NCI-H2196 (cell line): ENCODE measurements at regions not wholly inside any gene's neighbourhood (a gene's known extent, or its start where the extent isn't known, plus 50 kb on each side); places are given as distances from the start of the nearest gene placed in this dataset.

Experiments
- DNase-seq: peaks from one replicate; lab custom pipeline; 2025; ENCODE audit not compliant: unreplicated experiment; lab: John Stamatoyannopoulos, UW

DNA sequence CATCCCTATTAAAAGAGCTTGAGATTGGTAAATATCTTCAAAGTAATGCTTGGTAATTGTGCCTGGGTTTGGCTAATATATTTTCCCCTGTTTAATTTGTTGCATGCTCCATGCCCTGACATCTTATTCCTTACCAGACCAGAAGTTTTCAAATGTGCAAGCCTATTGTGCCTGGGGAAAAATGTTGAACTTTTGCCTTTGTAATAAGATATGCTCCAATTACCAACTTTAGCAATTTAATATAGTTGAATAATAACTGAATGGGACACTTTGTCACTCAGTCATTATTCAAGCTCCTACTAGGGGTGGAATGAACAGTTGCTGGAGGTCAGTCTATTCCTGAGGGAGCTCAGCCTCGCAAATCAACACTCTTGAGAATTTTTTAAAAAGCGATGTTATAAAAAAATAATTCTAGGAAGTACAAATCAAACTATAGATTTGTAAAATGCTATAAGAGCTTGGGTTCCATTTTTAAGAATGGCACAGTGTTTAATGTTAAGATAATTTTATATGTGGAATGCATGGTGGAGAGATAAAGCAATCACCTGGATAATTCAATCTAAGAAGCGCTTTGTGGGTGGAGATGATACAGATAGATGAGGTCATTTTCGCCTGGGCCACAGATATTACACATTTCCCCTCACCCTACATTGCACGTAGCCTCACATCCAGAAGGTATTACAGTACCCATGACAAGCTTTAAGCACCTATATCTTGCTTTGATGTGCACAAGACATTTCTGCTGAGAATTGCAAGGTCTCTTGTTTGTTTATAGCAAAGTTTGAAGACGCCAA is 231.8 kb downstream of the PIK3R1 start:
- DNase-seq, result no peak

DNA sequence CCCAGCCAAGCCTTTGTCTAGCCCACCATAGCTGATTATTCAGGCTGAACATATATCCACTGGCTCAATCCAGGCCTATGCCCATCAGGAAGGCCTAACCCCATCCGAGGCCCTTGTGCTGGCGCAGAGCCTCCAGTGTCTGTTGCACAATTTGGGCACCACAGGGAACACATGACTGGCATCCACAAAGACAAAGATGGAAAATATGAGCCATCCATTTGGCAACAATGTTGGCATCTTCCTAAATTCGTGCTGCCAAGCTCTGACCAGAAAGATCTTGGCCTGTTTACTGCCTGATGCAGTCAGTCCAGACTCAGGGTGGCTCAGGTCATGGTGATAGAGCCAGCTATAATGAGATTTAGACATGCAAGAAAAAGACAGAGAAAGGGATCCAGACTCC is 233.8 kb downstream of the PIK3R1 start:
- DNase-seq, result no peak

DNA sequence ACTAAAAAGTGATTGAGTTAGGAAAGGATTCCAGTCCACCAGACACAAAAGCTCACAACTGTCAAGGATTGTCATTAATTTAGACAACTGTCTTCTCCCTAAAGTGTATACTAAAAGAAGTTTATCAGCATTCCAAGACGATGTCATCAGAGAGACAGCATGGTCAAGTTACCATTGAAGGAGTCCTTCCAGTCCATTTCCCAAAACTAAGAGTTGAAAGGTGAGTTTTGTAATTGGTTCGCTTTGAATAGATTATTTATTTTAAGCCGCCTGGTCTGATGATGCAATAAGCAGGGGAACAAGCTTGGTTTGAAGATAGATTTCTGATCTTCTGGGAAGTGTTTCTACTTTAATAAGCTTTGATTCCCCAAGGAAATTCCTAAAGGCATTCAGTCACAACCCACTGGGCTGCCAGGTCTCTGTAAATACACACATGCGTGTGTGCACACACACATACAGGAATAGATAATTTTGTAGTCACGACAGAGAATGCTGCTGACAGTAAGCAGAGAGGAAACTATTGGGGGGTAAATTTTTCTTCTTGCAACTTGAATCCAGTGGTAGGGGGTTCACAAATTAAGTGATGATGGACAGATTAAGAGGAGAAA is 234.8 kb downstream of the PIK3R1 start:
- no peak for DNase-seq

DNA sequence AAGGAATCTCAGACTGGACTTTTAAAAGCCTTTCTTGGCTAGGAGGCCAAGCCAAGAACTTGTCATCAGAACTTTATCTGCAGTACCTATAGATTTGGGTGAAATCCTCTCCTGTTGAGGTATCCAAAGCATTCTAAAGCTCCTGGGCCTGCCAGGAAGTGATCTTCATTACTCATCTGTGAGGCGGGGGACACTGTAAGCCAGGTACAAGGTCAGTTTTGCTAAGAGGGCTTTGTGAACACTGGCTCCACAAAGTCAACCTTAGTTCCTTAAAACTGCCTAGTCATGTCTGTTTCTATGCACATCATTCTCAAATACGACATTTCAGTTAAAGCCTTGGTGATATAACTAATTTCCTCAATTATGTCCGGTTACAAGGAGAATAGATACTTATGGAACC is 236.7 kb downstream of the PIK3R1 start:
- DNase-seq, result no peak

DNA sequence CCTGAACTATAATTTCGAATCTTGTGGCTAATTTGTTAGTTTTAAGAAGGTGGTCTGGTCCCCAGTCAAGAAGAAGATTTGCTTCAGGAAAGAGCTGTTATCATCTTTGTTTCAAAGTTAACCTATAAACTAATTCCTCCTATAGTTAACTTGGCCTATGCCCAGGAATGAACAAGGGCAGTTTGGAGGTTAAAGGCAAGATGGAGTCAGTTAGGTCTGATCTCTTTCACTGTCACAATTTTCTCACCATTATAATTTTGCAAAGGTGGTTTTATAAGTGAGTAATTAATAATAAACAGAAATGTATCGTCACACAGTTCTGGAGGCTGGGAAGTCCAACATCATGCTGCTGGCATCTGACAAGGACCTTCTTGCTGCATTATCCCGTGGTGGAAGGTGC is 238.6 kb downstream of the PIK3R1 start:
- DNase-seq, result no peak

DNA sequence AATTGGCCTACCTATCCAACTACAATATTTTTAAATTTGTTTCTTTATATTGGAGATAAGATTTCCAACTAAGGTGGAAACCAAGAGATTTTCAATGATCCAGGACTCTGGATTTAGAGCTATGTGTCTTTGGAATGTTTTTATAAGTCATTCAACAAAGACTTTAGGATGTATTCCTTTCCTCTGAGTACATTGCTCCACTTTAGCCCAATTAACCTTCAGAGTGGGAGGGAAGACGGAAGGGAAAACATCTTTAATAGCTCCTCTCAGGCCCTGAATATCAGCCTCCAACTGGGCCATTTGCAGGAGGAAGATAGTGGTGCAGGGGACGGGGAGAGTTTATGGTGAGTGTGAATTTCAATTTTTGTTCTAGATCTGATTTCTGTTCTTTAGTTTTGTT is 239.2 kb downstream of the PIK3R1 start:
- no peak for DNase-seq

DNA sequence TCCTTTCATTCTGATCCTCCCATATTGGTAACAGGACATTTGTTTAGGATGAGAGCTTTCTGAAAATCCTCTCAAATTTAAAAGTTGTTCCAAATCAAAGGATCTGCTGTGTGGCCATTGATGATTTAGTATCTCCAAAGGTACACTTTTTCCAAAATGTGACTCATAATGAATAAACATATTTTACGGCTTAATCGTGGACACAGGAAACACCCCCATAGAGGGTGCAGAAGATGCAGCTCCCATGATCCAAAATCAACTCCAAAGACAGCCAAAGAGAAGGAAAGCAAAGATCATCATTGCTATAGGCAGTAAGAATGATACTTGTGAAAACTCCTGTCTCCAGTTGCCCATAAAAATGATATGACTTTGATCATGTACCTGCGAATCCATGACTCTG is 239.7 kb downstream of the PIK3R1 start:
- no peak for DNase-seq

DNA sequence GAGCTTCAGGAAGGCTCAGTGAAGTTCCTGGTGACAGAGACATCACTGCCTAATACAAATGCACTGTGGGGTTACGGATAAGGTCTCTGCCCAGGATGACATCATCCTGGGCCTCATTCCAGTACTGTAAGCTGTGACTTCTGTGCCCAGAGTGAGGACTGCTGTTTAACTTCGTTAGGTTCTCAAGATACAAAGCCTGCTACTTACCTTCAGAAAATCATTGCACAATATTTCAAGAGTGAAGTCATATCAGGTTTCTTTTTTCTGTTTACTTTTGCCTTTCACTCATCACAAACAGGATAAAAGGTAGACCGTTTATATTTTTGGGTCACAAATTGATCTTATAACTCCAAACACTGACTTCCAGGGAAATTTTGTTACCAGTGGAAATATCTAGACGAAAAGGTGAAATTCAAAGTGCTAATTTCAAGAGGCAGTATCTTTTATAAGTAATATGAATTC is 241.2 kb downstream of the PIK3R1 start:
- peak; percentile 1 for DNase-seq

DNA sequence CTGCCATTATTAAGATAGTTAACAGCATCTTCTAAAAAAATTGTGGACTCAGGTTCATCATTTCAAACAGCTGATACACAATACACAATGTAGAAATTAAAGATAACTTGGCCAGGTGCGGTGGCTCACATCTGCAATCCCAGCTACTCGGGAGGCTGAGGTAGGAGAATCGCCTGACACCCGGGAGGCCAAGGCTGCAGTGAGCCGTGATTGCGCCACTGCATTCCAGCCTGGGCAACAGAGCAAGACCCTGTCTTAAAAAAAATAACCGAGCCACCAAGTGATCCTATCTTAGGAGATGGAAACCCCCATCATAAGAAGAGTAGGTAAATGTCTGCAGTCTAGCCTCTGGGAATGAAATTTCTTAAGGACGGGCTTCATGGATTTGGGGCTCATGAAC is 241.7 kb downstream of the PIK3R1 start:
- DNase-seq, result no peak

DNA sequence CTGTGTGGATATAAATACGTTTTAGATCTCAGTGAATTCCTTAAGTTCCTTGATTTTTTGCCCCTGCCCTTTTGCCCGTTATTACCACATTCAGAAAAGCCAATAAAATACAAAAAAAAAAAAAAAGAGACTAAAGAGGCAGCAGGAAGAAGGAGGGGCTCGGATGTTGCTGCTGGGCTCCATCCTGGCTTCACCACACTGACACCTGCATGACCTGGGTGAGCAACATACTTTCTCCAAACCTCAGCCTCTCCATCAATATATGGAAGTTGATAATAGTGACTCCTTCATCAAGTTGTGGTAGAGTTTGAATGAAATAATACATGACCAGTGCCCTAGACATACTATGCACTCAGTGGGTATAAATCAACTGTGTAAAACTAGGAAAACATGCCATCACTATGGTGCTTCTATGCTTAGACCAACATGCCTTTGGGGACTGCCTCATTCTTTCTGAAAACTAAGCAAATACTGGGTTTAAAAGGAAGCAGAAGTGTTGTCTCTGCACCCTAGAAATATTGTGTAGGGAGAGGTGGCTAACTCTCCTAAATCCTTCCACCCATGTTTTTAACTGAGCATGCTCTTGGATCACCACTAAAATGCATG is 243.0 kb downstream of the PIK3R1 start:
- DNase-seq, result no peak

DNA sequence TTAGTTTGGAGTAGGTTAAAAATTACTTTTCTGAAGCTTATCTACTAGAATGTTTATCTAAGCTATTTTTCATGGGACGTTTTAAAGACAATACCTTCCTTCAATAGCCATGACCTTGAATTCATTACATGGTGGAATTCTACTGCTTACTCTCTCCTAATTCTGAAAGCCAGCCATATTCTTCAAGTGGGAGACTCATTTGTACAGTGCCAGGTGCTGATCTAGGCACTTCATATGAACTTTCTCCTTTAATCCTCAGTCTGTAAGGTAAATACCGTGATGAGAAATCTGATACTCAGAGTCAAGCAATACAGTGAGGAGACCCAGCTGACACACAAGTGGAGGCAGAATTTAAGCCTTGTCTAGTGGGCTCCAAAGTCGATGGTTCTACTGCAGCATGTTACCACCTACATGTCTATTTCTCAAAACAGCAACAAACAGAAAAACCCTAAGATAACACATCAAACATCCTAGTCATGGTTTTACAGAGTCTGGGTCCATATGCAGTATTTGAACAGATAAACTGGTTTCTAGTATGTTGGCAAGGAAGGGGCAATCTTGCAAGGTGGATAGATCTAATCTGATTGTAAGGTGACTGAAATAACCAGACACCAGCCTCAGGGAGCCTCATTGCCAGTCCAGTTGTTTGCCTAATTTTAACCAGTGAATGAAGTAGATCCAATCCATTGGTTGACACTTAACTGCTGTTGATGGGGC is 243.7 kb downstream of the PIK3R1 start:
- no peak for DNase-seq

DNA sequence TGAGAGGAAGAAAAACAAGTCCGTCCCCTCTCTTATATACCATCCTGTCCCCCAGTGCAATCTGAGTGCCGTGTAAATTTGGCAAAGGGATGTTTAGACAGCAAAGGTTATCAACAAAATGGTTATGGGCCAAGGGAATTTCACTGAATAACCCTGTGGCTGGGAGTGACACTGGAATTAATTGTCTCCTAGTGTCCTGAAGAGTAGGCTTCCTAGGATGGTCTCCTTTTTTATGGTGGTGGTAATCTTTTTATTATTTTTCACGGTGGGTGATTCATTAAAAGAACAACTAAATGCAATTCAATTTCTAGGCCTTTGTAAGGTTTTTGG is 244.2 kb downstream of the PIK3R1 start:
- no peak for DNase-seq

DNA sequence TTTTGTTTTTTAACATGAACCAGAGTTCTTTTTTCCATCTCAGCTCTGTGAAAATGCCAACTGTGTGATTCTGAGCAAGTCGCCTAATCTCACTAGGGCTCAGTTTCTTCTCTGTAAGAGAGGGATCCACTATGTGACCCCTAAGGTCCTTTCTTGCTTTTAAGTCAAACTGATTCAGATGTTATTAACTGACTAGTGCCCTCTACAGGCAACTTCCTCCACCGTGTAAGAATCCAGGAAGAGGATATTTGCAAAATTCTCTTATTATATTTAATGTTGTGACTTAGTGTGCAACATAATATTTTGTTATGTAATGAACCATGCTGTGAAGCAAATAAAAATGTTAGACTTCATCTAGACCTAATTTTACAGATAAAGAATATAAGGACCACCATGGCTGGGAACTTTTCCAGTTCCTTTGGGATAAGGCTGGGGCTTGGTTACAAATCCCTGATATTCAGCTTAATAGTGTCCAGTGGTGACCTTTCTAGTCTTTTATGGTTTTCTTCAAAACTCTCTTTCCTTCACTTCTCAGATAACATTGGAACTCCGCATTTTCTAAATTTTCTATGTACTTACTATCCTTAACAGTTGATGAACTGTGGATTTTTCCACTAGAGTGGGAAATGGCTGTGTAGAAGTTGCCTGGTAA is 244.7 kb downstream of the PIK3R1 start:
- no peak for DNase-seq

DNA sequence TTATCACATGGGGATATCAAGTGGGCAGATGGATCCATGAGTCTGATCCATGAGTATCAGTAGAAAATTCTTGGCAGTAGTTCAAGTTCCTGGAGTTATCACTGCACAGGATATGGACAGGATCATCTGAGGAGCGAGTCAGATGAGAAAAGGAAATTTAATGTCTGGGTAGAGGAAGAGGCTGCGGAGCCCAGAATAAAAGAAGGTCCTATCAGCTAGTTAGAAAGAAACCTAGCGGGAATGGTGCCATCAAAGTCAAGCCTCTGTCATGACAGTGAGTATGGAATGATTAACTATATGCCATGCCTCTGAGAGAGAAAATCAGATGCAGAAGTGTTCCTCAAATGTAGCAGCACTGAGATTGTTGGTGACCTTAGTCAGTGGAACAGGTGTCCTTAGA is 248.1 kb downstream of the PIK3R1 start:
- no peak for DNase-seq

DNA sequence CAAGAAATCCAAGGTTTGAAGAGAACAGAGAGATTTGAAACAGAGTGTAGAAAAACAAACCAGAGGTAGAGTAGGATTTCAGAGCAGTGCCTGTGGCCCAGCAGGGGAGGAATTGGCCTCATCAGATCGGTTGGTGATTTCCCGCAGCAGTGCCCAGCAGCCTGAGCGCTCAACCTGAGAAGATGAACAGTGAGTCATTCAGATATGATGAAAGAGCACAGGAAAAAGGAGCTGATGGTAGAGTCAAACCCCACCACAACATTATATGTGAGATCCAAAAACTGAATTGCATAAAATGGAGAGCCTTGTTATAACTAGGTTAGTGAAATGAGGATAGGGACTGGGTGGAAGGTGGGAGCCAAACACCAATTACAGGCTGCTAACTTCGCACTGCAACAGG is 248.9 kb downstream of the PIK3R1 start:
- no peak for DNase-seq

DNA sequence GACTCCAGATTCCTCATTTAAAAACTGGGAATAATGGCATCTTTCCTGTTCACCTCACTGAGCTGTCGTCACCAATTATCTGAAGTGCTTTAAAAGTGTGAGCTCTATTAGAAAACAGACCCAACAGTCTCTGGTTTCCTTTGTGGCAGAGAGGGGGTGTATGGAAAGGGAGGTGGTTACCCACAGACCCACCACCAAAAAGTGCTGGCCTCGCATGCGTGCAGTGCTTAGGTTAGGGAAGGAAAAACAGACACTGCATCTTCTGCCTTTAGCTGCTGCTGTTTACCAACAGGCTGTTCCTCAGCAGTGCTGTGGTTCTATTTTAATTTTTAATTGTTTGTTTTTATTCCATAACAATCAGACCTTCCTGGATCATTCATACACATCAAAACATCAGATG is 249.6 kb downstream of the PIK3R1 start:
- DNase-seq, result no peak

DNA sequence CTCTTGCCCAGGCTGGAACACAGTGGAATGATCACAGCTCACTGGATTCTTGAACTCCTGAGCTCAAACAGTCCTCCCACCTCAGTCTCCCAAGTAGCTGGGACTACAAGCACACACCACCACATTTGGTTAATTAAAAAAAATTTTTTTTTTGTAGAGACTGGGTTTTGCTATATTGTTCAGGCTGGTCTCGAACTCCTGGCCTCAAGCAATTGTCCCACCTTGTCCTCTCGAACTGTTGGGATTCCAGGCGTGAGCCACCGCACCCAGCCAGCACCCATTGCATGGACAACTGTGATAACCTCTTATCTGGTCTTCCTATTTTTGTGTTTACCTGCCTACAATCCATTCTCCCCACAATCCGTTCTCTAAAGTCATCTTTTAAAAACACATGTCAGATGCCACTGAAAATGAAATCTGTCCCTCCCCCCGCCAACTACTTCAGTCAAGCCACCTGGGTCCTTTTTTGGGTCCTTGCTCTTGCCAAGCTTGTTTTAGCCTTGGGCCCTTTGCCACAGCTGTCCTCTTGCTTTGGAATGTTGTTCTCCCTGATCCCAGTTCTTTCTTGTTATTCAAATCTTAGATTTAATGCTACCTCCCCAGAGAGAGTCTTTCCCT is 250.5 kb downstream of the PIK3R1 start:
- no peak for DNase-seq

DNA sequence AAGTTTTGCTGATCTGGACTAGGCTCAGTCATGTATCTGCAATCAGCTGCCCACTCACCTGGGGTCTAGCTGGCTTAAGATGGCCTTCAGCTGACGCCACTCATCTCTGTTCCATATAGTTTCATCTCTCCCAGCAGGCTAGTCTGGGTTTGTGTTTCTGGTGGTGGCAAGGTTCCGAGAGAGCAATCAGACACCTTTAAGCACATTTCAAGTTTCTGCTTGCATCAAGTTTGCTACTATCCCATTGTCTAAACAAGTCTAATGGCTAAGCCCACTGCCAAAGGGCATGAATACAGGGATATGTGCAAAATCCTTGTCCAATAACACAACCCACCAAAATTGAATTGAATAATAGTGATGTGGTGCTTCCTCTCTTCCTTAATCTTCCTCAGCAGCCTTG is 251.7 kb downstream of the PIK3R1 start:
- no peak for DNase-seq

DNA sequence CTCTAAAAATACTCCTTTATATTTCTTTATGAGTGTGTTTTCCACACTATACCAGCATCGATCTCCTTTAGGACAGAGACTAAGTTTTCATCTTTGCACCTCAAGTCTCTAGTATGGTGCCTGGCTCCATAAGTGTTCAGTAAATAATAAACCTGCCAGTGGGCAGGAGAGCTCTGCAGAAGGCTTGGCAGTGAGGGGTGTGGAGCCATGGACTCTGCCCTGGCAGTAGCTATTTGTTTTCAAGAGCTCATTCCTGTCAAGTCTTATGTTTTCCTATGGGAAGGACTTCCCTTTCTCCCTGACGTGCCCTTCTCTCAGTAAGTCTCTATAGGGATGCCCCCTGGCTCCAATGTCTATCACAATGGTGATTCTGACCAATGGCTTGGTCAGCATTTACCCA is 252.2 kb downstream of the PIK3R1 start:
- no peak for DNase-seq

DNA sequence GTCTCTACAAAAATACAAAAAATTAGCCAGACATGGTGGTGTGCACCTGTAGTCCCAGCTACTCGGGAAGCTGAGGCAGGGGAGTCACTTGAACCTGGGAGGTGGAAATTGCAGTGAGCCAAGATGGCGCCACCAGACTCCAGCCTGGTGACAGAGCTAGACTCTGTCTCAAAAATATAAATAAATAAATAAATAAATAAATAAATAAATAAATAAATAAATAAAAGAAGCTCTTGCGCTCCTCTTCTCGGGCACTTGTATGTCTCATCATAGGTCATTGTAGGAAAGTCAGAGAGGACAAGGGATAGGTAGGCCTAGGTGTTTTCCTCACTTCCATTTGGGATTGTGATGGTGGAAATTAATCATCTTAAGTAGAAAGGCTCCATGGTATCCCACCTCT is 252.8 kb downstream of the PIK3R1 start:
- DNase-seq, result no peak

DNA sequence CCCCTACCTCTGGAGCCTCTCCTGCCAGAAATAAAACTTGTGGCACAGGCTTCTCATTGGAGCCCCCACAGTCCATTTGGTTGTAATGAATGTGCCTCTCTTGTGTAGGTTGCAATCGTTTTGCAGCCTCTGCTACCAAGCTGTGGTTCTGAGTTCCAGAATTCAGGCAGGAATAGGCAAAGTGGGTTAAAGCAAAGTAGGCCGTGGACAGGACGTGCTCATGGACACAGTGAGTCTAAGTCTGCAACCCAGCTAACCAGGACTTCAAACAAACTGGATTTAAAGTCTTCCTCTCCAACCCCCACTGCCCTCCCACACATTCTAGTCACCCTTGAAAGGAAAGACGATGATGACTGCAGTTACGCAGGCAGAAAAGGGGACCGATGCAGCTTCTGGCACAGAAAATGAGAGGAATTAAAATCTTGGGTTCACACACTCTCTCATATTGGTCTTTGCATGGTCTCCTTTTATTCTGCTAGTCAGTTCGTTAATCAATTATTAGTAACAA is 260.0 kb downstream of the PIK3R1 start:
- DNase-seq, result no peak
